Activated naive CD8-positive, alpha-beta T cell treated with anti-CD3 and anti-CD28 coated beads for 36 hours (primary cell): ENCODE measurements at regions not wholly inside any gene's neighbourhood (a gene's known extent, or its start where the extent isn't known, plus 50 kb on each side); places are given as distances from the start of the nearest gene placed in this dataset.
"Not testable (repeated sequence)": the region's sequence is repeated elsewhere in the genome, so short reads cannot be mapped to it uniquely, and the experiment has no call there.

Experiments used
- DNase-seq: peaks from one replicate; pipeline ENCODE4 v3.0.0; 2021
- H3K27ac Mint-ChIP-seq: one replicate; pipeline ENCODE4 v1.8.0; 2022; ENCODE audit warnings: mild to moderate bottlenecking, moderate library complexity, mixed read lengths
- H3K27me3 Mint-ChIP-seq: one replicate; pipeline ENCODE4 v1.8.0; 2022; ENCODE audit warnings: mild to moderate bottlenecking, mixed read lengths
- H3K36me3 Mint-ChIP-seq: one replicate; pipeline ENCODE4 v1.8.0; 2021; ENCODE audit warnings: mild to moderate bottlenecking, mixed read lengths
- H3K4me1 Mint-ChIP-seq: one replicate; pipeline ENCODE4 v1.8.0; 2021; ENCODE audit warnings: mixed read lengths
- H3K4me3 Mint-ChIP-seq: one replicate; pipeline ENCODE4 v1.8.0; 2022; ENCODE audit warnings: mild to moderate bottlenecking, moderate library complexity, mixed read lengths
- H3K9me3 Mint-ChIP-seq: one replicate; pipeline ENCODE4 v1.8.0; 2022; ENCODE audit warnings: mixed read lengths

DNA sequence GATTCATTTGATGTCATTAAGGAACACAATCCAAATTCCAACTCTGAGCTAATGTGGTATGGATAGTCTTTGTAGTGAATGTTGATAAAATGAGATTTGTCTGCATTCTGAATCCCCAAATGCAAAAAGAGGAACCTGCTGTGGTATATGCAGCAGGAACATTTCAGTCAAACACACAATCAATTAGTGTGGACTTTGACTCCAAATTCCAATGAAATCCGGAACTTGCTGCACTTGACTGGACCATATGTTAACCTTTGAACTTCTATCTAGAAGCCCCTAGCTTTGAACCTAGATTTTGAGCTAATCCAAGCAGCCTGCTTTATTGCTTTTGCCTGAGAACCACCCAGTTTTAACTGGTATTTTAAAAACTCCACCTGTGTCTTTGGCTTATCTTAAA lies 341.3 kb downstream of the SPRY2 start:
- H3K36me3 Mint-ChIP-seq, result no peaks in the 10 kb centered on the region
- DNase-seq, result no peak
- H3K27me3 Mint-ChIP-seq, result no peaks in the 10 kb centered on the region
- no peak overlapping the region for H3K4me3 Mint-ChIP-seq
- H3K9me3 Mint-ChIP-seq, result no peaks in the 10 kb centered on the region
- no peak overlapping the region for H3K27ac Mint-ChIP-seq
- H3K4me1 Mint-ChIP-seq, result no peaks in the 10 kb centered on the region

DNA sequence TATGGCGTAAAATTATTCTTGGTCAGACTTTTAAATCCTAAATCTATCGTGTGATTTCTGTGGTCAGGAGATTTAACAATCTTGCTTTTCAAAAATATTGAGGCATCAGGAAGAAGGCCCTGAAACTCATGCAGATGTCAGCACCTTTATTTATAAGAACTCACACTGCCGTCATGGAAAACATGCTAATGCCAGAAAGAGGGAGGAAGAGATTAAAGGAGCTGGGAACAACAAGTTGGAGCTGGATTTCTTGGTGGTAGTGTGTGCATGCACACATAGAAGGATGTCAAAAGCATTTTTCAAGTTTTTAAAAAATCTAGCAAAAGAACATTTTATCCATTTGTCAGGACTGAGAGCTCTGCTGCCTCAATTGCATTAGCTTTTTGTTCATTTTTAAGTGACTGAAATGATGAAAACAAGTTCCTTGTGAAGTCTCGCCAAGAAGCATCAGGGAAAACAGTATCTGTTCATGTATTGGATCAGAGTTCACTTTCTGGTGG lies 342.5 kb downstream of the SPRY2 start:
- H3K27ac Mint-ChIP-seq, result no peak overlapping the region
- DNase-seq, result no peak
- no peaks in the 10 kb centered on the region for H3K9me3 Mint-ChIP-seq
- no peaks in the 10 kb centered on the region for H3K4me1 Mint-ChIP-seq
- H3K27me3 Mint-ChIP-seq, result no peaks in the 10 kb centered on the region
- H3K4me3 Mint-ChIP-seq, result no peak overlapping the region
- no peaks in the 10 kb centered on the region for H3K36me3 Mint-ChIP-seq

DNA sequence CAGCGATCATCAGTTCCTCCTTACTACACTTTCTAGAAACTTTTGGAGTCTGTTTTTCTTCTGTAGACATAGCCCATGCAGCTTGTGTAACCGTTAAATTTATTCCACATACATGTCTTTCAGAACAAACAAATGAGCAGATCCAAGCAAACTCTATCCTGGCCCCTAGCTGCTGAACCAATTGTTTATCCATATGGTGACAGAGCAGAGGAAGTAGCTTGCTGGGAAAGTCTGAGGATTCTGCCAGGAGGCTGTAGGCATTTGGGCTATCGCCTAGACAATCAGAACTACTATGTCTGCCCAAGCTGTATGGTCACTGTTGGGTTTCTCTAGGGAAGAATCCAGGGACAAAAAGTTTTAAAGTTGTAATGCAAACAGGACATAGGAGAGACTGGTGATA lies 343.7 kb downstream of the SPRY2 start:
- Mint-ChIP-seq H3K4me1 (no peaks in the 10 kb centered on the region), H3K36me3 (no peaks in the 10 kb centered on the region), H3K27ac (no peak overlapping the region), H3K4me3 (no peak overlapping the region), H3K9me3 (no peaks in the 10 kb centered on the region), H3K27me3 (no peaks in the 10 kb centered on the region)
- DNase-seq, result no peak

DNA sequence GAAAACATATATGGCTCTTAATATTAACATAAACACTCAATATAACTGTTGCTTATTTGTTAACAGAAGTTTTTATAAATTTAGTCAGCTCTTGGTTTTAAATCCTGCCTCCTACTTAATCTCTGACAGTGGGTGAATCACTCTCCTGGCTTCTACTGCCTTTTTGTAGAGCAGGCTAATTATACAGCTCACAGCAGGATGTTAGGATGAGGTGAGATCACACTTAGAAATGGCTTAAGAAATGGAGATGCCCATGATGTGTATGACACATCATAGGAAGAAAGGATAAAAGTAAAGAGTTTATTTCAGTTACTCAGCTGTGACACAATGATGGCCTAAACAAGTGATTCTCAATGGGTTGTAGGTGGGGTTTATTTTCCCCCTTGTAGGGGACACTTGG lies 345.6 kb downstream of the SPRY2 start:
- H3K36me3 Mint-ChIP-seq, result no peaks in the 10 kb centered on the region
- H3K27me3 Mint-ChIP-seq, result no peaks in the 10 kb centered on the region
- no peak overlapping the region for H3K27ac Mint-ChIP-seq
- H3K9me3 Mint-ChIP-seq, result no peaks in the 10 kb centered on the region
- no peak overlapping the region for H3K4me3 Mint-ChIP-seq
- DNase-seq, result no peak
- H3K4me1 Mint-ChIP-seq, result no peaks in the 10 kb centered on the region

DNA sequence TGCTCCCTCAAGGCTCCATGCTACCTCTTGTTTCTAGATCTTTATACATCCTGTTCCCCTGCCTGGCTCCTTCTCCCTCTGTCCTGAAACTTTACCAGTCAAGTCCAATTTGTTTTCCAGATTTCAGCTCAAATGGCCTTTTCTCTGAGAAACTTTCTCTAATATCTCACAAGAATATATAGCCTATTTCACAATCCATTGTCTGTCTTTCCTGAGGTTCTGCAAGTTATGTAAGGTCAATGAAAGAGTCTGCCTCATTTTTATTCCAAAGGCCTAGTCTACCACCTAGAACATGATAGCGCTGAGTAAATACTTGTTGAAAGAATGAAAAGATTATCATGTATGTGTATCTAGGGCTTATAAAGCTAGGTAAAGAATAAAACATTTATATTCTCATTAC lies 348.8 kb downstream of the SPRY2 start:
- no peak overlapping the region for H3K4me3 Mint-ChIP-seq

DNA sequence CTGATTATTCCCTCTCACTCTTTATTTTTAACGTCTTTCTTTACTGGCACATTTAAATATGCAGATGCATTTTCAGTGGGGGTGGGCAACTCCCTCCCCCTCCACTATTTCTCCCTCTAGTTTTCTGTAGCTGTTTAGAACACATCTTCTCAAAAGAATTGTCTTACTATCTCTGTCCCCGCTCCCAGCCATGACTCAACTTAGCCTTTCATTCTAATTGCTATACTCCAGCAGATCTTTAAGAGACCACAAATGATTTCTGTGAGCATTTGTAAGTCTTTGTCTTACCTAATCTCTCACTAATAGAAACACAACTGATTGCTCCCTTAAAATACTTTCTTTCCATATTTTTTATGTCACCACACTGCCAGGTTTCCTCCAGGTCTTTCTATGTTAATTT lies 350.9 kb downstream of the SPRY2 start:
- H3K9me3 Mint-ChIP-seq, result no peaks in the 10 kb centered on the region
- H3K4me1 Mint-ChIP-seq, result no peaks in the 10 kb centered on the region
- H3K27me3 Mint-ChIP-seq, result no peaks in the 10 kb centered on the region
- no peaks in the 10 kb centered on the region for H3K36me3 Mint-ChIP-seq
- DNase-seq, result no peak
- H3K27ac Mint-ChIP-seq, result no peak overlapping the region
- no peak overlapping the region for H3K4me3 Mint-ChIP-seq

More for the DNA sequence above, 348.8 kb downstream of the SPRY2 start:
- Mint-ChIP-seq H3K4me1 (no peaks in the 10 kb centered on the region), H3K27ac (no peak overlapping the region), H3K27me3 (no peaks in the 10 kb centered on the region), H3K9me3 (no peaks in the 10 kb centered on the region), H3K36me3 (no peaks in the 10 kb centered on the region)
- DNase-seq, result no peak

DNA sequence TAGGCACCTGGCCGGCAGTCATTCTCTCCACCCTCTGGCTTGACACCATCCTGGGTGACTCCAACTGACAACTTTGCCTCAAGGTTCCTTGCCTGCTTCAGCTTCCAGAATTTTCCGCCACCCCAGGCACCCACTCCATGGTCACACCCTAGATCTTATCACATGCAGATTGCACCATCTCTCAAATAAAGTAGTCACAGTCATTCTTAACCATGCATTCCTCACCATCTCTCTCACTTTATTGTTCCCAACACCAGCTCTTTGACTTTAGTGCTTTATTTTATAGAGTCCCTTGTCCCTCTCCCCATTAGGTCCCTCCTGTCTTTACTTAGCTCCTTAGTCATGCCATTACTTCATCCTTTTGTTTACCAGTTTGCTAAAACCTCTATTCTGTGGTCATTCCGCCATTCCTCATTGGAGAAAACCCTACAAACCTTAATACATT lies 351.7 kb downstream of the SPRY2 start:
- Mint-ChIP-seq H3K4me1 (no peaks in the 10 kb centered on the region), H3K27me3 (no peaks in the 10 kb centered on the region), H3K36me3 (no peaks in the 10 kb centered on the region), H3K27ac (no peak overlapping the region), H3K4me3 (no peak overlapping the region), H3K9me3 (no peaks in the 10 kb centered on the region)
- DNase-seq, result no peak

DNA sequence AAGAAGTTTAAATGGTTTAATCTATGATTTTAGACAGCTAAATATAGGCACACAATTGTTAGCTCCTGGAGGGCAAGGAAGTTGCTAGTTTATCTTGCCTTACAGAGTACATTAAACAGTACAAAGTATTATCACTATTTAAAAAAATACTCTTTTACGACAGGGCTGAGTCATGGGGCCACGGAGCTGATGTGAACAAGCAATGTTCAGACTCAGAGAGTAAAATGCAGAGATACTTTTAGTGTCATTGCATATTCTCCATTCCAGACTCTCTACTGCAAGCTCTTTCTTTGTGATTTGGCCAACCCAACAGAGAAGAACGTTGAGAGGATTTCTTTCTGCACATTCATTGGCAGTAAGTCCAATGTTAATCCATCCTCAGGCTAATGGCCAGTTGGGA lies 352.4 kb downstream of the SPRY2 start:
- Mint-ChIP-seq H3K27ac (no peak overlapping the region), H3K4me3 (no peak overlapping the region), H3K36me3 (no peaks in the 10 kb centered on the region), H3K4me1 (no peaks in the 10 kb centered on the region), H3K9me3 (no peaks in the 10 kb centered on the region), H3K27me3 (no peaks in the 10 kb centered on the region)
- no peak for DNase-seq

DNA sequence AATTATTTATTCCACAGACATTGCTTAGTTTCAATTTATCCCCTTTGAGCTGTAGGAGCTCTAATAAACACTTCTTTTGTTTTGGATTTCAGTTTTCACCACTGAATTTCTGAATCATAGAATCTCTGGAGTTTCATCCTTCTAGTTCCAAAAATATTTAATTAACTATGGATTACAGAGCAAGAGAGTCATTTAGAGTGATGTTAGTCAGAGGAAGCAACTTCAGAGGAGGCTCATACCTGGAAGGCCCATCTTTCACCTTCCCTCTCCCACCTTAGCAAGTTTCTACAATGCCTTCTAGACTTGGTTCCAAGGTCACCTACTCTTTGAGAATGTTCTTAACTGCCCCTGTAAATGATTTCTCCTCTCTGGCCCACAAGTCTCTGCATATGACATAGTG lies 353.2 kb downstream of the SPRY2 start:
- H3K27ac Mint-ChIP-seq, result no peak overlapping the region
- H3K4me3 Mint-ChIP-seq, result no peak overlapping the region
- peaks cover 3% of the 10 kb centered on the region for H3K9me3 Mint-ChIP-seq
- H3K36me3 Mint-ChIP-seq, result no peaks in the 10 kb centered on the region
- H3K27me3 Mint-ChIP-seq, result no peaks in the 10 kb centered on the region
- no peak for DNase-seq
- H3K4me1 Mint-ChIP-seq, result no peaks in the 10 kb centered on the region

DNA sequence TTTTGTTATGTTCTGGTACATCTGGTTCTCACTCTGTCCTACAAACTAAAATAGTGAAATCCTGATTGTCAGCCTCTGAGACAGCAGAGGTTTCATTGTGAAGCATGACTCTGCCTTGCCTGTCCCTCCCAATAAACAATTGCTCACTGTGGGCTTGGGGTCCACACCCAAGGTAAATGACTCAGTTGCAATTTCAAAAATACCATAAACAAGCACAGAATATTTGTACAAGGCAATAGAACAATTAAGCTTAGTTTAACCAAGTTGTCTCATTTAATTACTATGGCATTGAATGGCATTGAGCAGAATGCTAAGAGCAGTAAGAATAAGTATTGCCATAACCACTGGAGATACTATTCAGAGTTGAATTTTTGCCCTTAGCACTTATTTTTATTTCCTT lies 353.6 kb downstream of the SPRY2 start:
- H3K4me1 Mint-ChIP-seq, result no peaks in the 10 kb centered on the region
- H3K4me3 Mint-ChIP-seq, result no peak overlapping the region
- no peak overlapping the region for H3K27ac Mint-ChIP-seq
- no peaks in the 10 kb centered on the region for H3K27me3 Mint-ChIP-seq
- peaks cover 5% of the 10 kb centered on the region for H3K9me3 Mint-ChIP-seq
- no peaks in the 10 kb centered on the region for H3K36me3 Mint-ChIP-seq
- DNase-seq, result no peak

DNA sequence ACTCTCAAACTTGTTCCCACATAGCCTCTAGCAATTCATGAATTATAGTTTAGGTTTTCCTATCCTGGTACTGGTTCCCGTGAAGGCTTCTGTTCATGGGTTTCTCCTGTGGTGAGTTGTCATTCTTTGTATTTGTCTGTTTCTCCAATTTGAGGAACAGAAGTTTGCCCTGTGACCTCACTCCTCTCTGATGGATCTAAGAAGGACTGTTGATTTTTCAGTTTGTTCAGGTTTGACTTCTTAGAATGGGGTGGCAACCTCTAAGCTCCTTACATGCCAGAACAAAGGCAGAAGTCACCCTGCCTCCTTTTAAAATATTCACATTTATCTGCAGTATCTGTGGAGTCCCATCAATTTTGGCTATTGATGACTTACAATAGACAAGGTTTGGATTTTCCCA lies 354.0 kb downstream of the SPRY2 start:
- no peaks in the 10 kb centered on the region for H3K36me3 Mint-ChIP-seq
- DNase-seq, result no peak
- no peaks in the 10 kb centered on the region for H3K27me3 Mint-ChIP-seq
- H3K9me3 Mint-ChIP-seq, result peaks cover 7% of the 10 kb centered on the region
- H3K4me1 Mint-ChIP-seq, result no peaks in the 10 kb centered on the region
- no peak overlapping the region for H3K4me3 Mint-ChIP-seq
- H3K27ac Mint-ChIP-seq, result no peak overlapping the region

DNA sequence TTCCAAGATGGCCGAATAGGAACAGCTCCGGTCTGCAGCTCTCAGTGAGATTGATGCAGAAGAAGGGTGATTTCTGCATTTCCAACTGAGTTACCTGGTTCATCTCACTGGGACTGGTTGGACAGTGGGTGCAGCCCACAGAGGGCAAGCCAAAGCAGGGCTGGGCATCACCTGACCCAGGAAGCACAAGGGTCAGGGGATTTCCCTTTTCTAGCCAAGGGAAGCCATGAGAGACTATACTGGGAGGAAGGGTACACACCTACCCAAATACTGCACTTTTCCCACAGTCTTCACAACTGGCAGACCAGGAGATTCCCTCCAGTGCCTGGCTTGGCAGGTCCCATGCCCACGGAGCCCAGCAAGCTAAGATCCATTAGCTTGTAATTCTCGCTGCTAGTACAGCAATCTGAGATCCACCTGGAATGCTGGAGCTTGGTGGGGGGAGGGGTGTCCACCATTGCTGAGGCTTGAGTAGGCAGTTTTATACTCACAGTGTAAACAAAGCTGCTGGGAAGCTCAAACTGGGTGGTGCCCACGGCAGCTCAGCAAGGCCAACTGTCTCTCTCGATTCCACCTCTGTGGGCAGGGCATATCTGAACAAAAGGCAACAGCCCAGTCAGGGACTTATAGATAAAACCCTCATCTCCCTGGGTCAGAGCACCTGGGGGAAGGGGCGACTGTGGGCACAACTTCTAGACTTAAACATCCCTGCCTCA lies 365.8 kb downstream of the SPRY2 start:
- DNase-seq, H3K36me3 Mint-ChIP-seq, H3K27me3 Mint-ChIP-seq, H3K27ac Mint-ChIP-seq, H3K4me3 Mint-ChIP-seq, H3K4me1 Mint-ChIP-seq: not testable (repeated sequence)
- H3K9me3 Mint-ChIP-seq, result peaks cover 14% of the 10 kb centered on the region

DNA sequence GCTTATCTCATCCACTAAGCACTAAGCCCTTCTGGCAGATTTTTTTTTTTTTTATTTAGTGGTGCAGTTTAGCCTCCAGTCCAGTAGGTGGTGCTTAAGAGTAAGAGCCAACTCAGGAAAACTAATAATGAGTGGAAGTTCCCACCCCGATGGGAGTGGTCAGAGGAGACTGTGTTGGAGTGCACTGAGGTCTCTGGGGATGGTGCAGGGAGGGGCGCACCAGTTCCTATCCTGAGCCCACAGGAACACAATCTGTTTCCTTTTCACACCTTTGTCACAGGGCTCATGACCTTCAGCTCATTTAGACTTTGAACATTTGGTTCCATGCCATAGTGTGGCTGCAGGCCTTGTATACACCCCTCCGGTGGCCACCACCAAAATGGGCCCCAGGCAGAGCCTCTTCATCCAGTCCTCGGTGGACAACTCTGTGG lies 367.4 kb downstream of the SPRY2 start:
- Mint-ChIP-seq H3K4me3 (no peak overlapping the region), H3K9me3 (peaks cover 13% of the 10 kb centered on the region), H3K27me3 (no peaks in the 10 kb centered on the region), H3K27ac (no peak overlapping the region), H3K36me3 (no peaks in the 10 kb centered on the region), H3K4me1 (no peaks in the 10 kb centered on the region)
- DNase-seq, result no peak

DNA sequence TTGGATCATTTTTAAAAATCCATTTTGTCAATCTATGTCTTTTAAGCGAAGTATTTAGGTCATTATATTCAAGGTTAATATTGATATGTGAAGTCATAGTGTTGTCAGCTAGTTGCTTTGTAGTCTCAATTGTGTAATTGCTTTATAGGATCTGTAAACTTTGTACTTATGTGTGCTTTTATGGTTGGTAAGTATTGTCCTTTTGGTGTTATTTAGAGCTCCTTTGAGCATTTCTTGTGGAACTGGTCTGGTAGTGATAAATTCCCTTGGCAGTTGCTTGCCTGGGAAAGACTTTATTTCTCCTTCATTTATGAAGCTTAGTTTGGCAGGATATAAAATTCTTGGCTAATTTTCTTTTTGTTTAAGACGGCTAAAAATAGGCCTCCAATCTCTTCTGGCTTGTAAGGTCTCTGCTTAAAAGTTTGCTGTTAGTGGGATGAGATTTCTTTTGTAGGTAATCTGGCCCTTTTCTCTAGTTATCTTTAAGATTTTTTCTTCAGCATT lies 368.8 kb downstream of the SPRY2 start:
- no peaks in the 10 kb centered on the region for H3K36me3 Mint-ChIP-seq
- DNase-seq, result no peak
- H3K27me3 Mint-ChIP-seq, result no peaks in the 10 kb centered on the region
- H3K4me1 Mint-ChIP-seq, result no peaks in the 10 kb centered on the region
- H3K4me3 Mint-ChIP-seq, result no peak overlapping the region
- peaks cover 6% of the 10 kb centered on the region for H3K9me3 Mint-ChIP-seq
- no peak overlapping the region for H3K27ac Mint-ChIP-seq

DNA sequence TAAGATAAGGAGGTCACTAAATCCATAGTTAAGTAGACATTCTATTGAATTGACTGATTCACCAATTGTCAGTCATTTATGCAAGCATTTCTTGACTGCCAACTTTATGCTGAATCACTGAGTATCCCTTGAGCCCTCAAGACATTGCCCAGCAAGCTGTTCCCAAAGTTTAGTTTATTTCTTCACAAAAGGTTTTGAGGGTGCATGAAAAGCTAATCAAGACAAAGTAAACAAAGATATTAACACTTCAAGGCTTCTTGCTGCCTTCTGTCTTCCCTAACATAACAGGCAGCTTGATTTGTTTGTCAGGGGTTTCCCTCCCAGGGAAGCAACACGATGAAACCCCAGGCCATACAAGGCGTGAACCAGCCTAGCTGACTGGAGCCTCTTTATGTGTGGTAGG lies 374.4 kb downstream of the SPRY2 start:
- Mint-ChIP-seq H3K27ac (no peak overlapping the region), H3K36me3 (no peaks in the 10 kb centered on the region), H3K9me3 (peaks cover 6% of the 10 kb centered on the region), H3K4me1 (no peaks in the 10 kb centered on the region), H3K4me3 (no peak overlapping the region), H3K27me3 (no peaks in the 10 kb centered on the region)
- DNase-seq, result no peak

DNA sequence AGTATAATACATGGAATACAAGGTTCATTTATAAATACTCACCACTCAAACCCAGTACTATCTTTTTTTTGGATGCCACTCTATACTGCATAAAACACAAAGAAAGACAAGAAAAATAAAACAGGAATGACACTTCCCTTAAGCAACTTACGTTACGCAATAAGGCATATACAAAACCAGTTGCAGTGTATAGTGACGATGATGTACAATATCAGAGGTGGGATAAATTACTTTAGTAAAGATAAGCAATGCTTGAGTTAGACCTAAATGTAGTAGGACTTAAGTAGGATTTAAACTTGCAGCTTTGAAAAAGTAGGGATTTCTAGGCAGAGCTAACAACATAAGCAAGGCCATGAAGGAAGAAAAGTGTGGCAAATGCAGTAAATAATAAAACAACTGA lies 374.9 kb downstream of the SPRY2 start:
- Mint-ChIP-seq H3K4me3 (no peak overlapping the region), H3K27me3 (no peaks in the 10 kb centered on the region), H3K4me1 (no peaks in the 10 kb centered on the region), H3K27ac (no peak overlapping the region), H3K36me3 (no peaks in the 10 kb centered on the region), H3K9me3 (peaks cover 4% of the 10 kb centered on the region)
- DNase-seq, result no peak
